C4-2B (cell line): ENCODE measurements at regions not wholly inside any gene's neighbourhood (a gene's known extent, or its start where the extent isn't known, plus 50 kb on each side); places are given as distances from the start of the nearest gene placed in this dataset.

Source experiments
- CTCF ChIP-seq: fragments of 450-650 bp; conservative IDR thresholded peaks from 2 replicates; pipeline ENCODE4 v1.5.1; 2017; ENCODE audit warnings: mild to moderate bottlenecking
- ZFX ChIP-seq: fragments of 450-650 bp; IDR thresholded peaks from 2 replicates; pipeline ENCODE4 v1.6.1; 2017

- no peak for TF ChIP-seq CTCF
- TF ChIP-seq ZFX = no peak
These were observed 701.4 kb downstream of the TMEM121 start for GRCh38 chr14:106227793-106228192.
